Sigmoid colon (tissue), 6 donors: ENCODE measurements at regions not wholly inside any gene's neighbourhood (a gene's known extent, or its start where the extent isn't known, plus 50 kb on each side); places are given as distances from the start of the nearest gene placed in this dataset.

Experiments
- DNase-seq: peaks from one replicate; pipeline ENCODE4 v3.0.0-alpha.2; 2019
- H3K27ac ChIP-seq, 4 donors: fragments of 200-600 bp; sonication (generic); one replicate each; pipeline ENCODE4 v1.5.1; 2016 to 2019; ENCODE audit warnings: mild to moderate bottlenecking in 1 of 4
- H3K27me3 ChIP-seq, 3 donors: fragments of 200-600 bp; sonication (generic); one replicate each; pipeline ENCODE4 v1.5.1; 2019; ENCODE audit warnings: mild to moderate bottlenecking in 1 of 3
- H3K36me3 ChIP-seq, 4 donors: fragments of 200-600 bp; sonication (generic); one replicate each; pipeline ENCODE4 v1.5.1; 2016 to 2019
- H3K4me1 ChIP-seq, 4 donors: fragments of 200-600 bp; sonication (generic); one replicate each; pipeline ENCODE4 v1.5.1; 2017 to 2019
- H3K4me3 ChIP-seq, 4 donors: fragments of 200-600 bp; sonication (generic); one replicate each; pipeline ENCODE4 v1.5.1; 2017 to 2019; ENCODE audit warnings: mild to moderate bottlenecking in 2 of 4, moderate library complexity in 1 of 4
- H3K9me3 ChIP-seq, 4 donors: fragments of 200-600 bp in 3 of 4; sonication (generic) in 3 of 4; one replicate each; pipeline versions ENCODE4 v1.5.1 to v1.6.1; 2013 to 2019
- CTCF ChIP-seq, 4 experiments: fragments of 450-650 bp in 3 of 4; fragments of 200-600 bp in 1 of 4; IDR thresholded peaks; one replicate each; pipeline ENCODE4 v1.5.1; 2016 to 2019; ENCODE audit warnings: antibody characterized with exemption in 4 of 4, mild to moderate bottlenecking in 3 of 4, moderate library complexity in 2 of 4
- EP300 ChIP-seq, 4 donors: sonication (generic); formaldehyde crosslinking; IDR thresholded peaks; one replicate each; pipeline ENCODE4 v1.6.1; 2017; ENCODE audit warnings: antibody characterized with exemption in 4 of 4
- POLR2A ChIP-seq, 2 donors: fragments of 450-650 bp; IDR thresholded peaks; one replicate each; pipeline ENCODE4 v1.6.1; 2016; ENCODE audit warnings: antibody characterized with exemption in 2 of 2, mild to moderate bottlenecking in 2 of 2, moderate library complexity in 2 of 2
- POLR2AphosphoS5 ChIP-seq, 4 donors: sonication (generic); formaldehyde crosslinking; IDR thresholded peaks; one replicate each; pipeline ENCODE4 v1.6.1; 2017; ENCODE audit warnings: antibody characterized with exemption in 4 of 4
- WGBS, 2 donors: extraction: QIAGEN DNeasy Blood & Tissue Kit; methylation state at CpG; one replicate each; pipeline ENCODE4 v1.1.7; 2013; 5-methylcytosine and 5-hydroxymethylcytosine counted together
- intact Hi-C: fragments of 100-400 bp; cut with DNase I; formaldehyde crosslinking; loops from one replicate; pipeline ENCODE4 v1.15.1; 2023
- donor health status: healthy with polysubstance abuse.
- donor health status: healthy.

DNA sequence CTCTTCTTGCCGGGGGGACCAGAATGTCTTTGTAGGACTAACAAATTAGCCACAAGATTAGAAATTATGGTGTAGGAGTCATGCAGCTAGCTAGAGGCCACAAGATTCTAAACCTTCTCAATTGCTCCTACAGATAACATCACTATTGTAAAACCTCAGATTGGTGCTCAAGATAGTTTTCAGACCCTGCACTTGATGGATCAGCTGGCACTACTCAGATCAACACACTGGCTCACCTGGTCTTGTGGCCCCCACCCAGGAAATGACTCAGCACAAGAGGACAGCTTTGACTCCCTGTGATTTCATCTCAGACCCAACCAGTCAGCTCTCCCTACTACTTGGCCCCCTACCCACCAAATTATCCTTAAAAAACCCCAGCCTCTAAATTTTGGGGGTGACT, 124.1 kb upstream of the RASGRP1 start:
- TF ChIP-seq CTCF (IDR thresholded peaks at IDR 0.05) (no peak), EP300 (IDR thresholded peaks at IDR 0.05) (no peak), POLR2A (IDR thresholded peaks at IDR 0.05) (no peak), POLR2AphosphoS5 (IDR thresholded peaks at IDR 0.05) (no peak)
- no peak for DNase-seq
- Histone ChIP-seq H3K4me1 (no peaks in the 10 kb centered on the region), H3K27me3 (no peaks in the 10 kb centered on the region), H3K36me3 (no peaks in the 10 kb centered on the region), H3K27ac (no peak overlapping the region), H3K4me3 (no peak overlapping the region), H3K9me3 (no peaks in the 10 kb centered on the region)
- intact Hi-C loops = no loop called here
- WGBS, 2 donors = 75 to 77% methylated on average over 1 of the region's 1 CpG

DNA sequence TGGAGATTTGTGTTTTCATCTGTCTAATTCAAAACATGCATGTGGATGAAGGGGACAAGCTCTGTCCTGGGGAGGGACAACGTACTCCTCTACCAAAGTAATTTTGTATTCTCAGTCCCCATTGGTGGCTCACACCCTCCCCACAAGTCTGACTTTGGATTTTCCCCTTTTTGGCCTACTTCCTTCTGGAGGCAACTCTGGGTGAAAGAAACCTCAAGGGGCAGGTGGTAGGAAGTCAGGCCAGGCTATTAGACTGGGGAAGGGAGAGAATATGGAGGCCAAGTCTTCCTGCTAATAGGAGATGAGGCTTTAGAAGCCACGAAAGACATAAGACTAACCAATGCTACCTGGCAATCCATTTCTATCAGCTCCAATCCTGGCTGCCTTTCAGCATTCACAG, 124.9 kb upstream of the RASGRP1 start:
- H3K36me3 ChIP-seq = no peaks in the 10 kb centered on the region
- 80 to 97% methylated on average over 2 of the region's 2 CpGs for WGBS, 2 donors
- DNase-seq = no peak
- intact Hi-C loops = no loop called here
- no peak overlapping the region for H3K27ac ChIP-seq
- H3K4me1 ChIP-seq = no peaks in the 10 kb centered on the region
- H3K27me3 ChIP-seq = no peaks in the 10 kb centered on the region
- no peak for TF ChIP-seq POLR2AphosphoS5 (IDR thresholded peaks at IDR 0.05)
- no peak for TF ChIP-seq POLR2A (IDR thresholded peaks at IDR 0.05)
- no peak for TF ChIP-seq CTCF (IDR thresholded peaks at IDR 0.05)
- TF ChIP-seq EP300 (IDR thresholded peaks at IDR 0.05) = no peak
- H3K4me3 ChIP-seq = no peak overlapping the region
- no peaks in the 10 kb centered on the region for H3K9me3 ChIP-seq

DNA sequence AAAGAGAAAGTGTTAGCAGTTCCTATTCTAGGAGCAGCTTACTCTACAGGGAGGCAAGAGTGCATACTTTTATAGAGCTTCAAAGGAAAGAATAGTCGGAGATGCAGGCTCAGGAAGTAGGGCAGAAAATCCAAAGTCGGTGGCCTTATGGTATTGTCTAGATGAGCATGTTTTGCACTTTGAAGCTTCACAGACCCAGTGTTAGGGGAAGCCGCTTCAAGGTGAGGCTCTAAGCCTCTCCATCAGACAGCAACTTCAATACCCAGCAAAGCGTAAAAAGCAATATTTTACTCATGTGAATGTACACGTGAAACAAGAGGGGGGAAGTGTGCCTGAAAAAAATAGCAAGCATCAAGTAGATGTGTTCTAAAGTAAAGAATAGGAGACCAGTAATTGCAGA, 125.6 kb upstream of the RASGRP1 start:
- intact Hi-C loops = no loop called here
- Histone ChIP-seq H3K27ac (no peak overlapping the region), H3K4me3 (no peak overlapping the region), H3K27me3 (no peaks in the 10 kb centered on the region), H3K36me3 (no peaks in the 10 kb centered on the region), H3K9me3 (no peaks in the 10 kb centered on the region), H3K4me1 (no peaks in the 10 kb centered on the region)
- no peak for DNase-seq
- no peak for TF ChIP-seq POLR2AphosphoS5 (IDR thresholded peaks at IDR 0.05)
- 75 to 94% methylated on average over 5 of the region's 5 CpGs for WGBS, 2 donors

GRCh38 chr15:38690719-38691332, 126.2 kb upstream of the RASGRP1 start:
- Histone ChIP-seq H3K27me3 (no peaks in the 10 kb centered on the region), H3K4me1 (no peaks in the 10 kb centered on the region), H3K27ac (no peak overlapping the region), H3K4me3 (no peak overlapping the region), H3K36me3 (no peaks in the 10 kb centered on the region), H3K9me3 (no peaks in the 10 kb centered on the region)
- intact Hi-C loops = no loop called here
- DNase-seq = no peak
- no peak for TF ChIP-seq EP300 (IDR thresholded peaks at IDR 0.05)
- TF ChIP-seq CTCF (IDR thresholded peaks at IDR 0.05) = peak in 3 of 4 experiments; percentile 39 to 68 (median 57)
- no peak for TF ChIP-seq POLR2AphosphoS5 (IDR thresholded peaks at IDR 0.05)
- 11 to 32% methylated on average over 4 of the region's 4 CpGs for WGBS, 2 donors

DNA sequence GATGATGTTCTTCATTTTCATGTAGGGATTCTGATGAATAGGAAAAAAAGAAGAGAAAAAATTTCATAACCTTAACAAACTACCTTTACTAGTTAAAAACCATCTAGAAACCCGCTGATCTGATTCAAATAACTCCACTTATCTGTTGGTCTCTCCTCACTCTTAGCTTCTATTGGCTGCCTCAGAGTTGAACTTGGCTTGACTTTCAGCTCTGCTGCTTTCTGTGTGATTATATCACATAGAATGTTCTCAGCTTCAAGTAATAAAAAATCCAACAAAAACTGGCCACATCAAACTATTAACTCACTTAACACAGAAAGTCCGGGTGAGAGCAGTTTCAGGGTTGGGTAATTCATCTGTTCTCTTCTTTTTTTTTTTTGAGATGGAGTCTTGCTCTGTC, 126.8 kb upstream of the RASGRP1 start:
- Histone ChIP-seq H3K36me3 (no peaks in the 10 kb centered on the region), H3K4me1 (no peaks in the 10 kb centered on the region), H3K4me3 (no peak overlapping the region), H3K27me3 (no peaks in the 10 kb centered on the region), H3K9me3 (no peaks in the 10 kb centered on the region), H3K27ac (no peak overlapping the region)
- no peak for DNase-seq
- intact Hi-C loops = no loop called here
- 81 to 83% methylated on average over 2 of the region's 2 CpGs for WGBS, 2 donors
- TF ChIP-seq POLR2AphosphoS5 (IDR thresholded peaks at IDR 0.05) (no peak), POLR2A (IDR thresholded peaks at IDR 0.05) (no peak), CTCF (IDR thresholded peaks at IDR 0.05) (no peak), EP300 (IDR thresholded peaks at IDR 0.05) (no peak)
